Erythroblast (primary cell): ENCODE measurements at regions not wholly inside any gene's neighbourhood (a gene's known extent, or its start where the extent isn't known, plus 50 kb on each side); places are given as distances from the start of the nearest gene placed in this dataset.
"Not testable (repeated sequence)": the region's sequence is repeated elsewhere in the genome, so short reads cannot be mapped to it uniquely, and the experiment has no call there.

Source experiments
- DNase-seq, 2 experiments: peaks; one replicate each; lab custom pipeline; 2025; lab: John Stamatoyannopoulos, UW
- GATA1 ChIP-seq: IDR thresholded peaks from 2 replicates; pipeline ENCODE4 v1.6.1; 2011; ENCODE audit warnings: low read depth, mild to moderate bottlenecking, control low read depth, low read length, moderate library complexity
- POLR2A ChIP-seq: IDR thresholded peaks from 2 replicates; pipeline ENCODE4 v1.6.1; 2011; ENCODE audit warnings: mild to moderate bottlenecking, low read length

DNA sequence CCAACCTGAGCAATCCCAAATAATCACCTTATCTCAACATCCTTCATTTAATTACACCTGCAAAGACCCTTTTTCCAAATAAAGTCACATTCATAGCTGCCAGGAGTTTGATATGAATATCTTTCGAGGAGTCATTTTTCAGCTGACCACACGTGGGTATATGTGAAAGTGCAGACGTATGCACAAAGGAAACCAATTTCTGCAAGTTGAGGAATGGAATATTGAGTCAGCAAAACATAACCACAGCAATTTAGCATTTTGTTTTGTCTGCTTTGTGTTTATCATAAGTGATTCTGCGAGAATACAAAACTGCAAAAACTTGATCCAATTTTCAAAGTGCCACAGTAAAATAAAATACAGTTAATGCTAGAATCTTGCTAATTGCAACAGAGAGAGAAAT, 295.9 kb downstream of the SUCLA2 start:
- TF ChIP-seq GATA1 (no peak), POLR2A (no peak)
- DNase-seq, result no peak

DNA sequence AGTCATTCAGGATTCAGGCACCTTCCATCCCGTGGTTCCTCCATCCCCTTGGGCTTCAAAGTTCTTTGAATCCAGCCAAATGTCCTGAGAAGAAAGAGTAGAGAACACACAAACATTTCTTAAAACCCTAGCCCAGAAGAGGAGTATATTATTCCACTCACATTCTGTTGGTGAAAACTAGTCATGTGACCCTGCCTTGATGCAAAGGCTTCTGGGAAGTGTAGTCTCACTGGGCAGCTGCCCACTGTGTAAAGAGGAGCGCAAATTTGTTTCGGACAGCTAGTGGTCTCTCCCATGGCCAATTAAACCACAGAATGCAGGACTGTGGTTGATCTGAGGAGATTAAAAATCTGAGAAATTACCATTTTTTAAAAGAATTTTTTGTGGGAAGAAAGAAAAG, 304.4 kb downstream of the SUCLA2 start:
- no peak for DNase-seq
- TF ChIP-seq GATA1, result no peak
- no peak for TF ChIP-seq POLR2A

DNA sequence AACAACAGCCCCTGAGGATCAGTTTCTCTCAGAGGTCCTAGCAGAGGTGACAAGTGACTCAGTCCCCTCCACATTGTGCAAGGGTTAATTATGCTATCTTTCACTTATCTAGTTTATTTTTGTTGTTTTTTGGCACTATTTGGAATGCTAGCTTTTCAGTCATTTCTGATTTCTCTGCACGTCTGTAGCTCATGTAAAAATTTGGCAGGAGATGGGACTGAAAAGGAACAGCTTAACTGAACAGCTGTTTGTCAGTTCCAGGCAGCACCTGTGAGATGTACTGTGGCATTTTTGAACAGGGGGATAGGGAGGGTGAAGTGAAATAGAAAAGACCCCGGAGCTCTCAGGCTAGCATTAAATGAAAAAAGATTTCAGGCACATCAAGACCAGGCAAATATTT, 313.5 kb downstream of the SUCLA2 start:
- DNase-seq, result no peak
- no peak for TF ChIP-seq GATA1
- no peak for TF ChIP-seq POLR2A

DNA sequence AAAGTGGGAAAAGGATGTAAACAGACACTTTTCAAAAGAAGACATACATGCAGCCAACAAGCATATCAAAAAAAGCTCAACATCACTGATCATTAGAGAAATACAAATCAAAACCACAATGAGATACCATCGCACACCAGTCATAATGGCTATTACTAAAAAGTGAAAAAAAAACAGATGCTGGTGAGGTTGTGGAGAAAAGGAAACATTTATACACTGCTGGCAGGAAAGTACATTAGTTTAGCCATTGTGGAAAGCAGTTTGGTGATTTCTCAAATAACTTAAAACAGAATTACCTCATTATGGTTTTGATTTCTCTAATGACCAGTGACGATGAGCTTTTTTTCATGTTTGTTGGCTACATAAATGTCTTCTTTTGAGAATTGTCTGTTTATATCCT, 315.9 kb downstream of the SUCLA2 start:
- not testable (repeated sequence) for DNase-seq

DNA sequence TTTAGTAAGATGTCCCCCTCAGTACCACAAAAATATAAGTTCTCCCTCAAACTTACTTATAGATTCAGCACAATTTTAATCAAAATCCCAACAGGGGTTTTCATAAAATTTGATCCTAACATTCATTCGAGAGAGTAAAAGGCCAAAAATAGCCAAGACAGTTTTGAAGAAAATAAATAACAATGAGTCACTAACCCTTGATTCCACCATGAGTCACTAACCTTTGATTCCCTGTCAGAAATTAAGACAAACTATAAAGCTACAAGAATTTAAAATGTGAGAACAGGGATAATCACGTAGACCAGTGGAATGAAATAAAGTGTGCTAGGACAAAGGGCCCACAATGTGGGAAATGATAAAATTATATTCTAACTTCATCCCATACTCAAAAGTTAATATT, 320.3 kb downstream of the SUCLA2 start:
- no peak for DNase-seq
- TF ChIP-seq POLR2A (no peak), GATA1 (no peak)

DNA sequence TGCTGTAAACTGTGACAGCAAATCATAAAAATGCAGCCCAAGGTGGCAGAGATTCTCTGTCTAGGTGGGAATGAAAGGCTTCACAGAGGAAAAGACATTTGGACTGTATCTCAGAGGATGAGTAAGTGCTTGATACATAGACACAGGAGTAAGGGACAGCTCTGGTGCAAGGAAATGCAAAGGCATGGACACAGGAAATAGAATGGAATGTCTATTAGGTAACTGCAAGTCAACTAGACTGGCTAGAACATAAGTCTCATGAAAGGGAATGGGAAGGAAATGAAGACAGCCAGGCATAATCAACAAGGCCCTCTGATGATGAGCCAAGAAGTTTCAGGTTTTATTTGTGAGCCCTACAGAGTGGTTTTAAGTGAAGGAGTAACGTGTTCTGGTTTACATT, 321.7 kb downstream of the SUCLA2 start:
- no peak for TF ChIP-seq GATA1
- no peak for DNase-seq

DNA sequence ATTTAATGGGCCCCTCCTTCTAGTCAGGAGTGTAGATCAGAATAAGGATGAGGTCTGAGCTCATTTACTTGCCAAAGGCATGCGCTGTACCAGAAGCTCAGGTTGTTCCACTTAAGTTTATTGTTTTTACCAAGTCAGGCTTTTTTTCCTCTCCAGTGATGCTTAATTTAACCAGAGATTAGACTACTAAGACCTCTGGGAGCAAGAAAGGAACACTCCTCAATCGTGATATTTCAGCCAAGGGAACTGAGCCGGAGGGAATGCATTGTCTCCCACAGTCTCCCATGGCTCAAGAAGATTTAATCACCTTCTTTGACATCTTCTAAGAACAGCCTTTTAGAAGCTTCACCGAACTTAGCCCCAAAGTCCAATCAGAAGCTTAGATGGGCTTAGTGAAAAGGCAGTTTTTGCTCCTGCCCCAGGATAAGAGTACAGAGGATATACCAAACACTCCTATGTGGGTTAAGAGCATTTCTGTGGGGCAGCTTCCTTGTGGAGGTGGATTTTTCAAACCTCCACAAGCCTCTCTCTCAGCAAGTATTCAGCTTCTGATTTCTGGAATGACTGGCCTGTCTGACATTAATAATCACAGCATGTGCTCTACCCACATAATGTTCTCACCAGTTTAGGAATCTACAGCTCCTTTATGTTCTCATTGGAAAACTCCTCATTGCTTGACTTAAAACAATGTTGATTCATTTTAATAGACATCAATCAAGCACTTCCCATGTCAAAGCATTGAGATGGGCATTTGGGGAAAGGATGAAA, 322.7 kb downstream of the SUCLA2 start:
- TF ChIP-seq POLR2A (no peak), GATA1 (no peak)
- no peak for DNase-seq

DNA sequence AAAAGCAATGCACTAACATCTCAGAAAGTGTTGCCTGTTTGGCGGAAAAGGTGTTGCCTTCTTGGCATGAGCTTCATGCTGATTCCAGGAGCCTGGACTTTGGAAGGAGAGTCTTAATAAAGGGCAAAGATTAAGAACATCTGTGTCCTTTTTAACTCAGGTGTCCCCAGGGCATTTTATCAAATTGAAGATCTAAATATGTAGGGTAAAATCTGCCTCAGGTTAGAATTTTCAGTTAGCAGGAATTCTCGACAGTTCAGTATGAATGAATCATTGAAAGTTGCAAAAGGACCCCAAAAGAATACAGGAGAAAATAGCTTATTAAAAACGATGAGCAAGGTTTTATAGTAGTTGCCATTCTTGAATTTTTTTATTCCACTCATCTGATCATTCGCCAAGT, 325.2 kb downstream of the SUCLA2 start:
- no peak for DNase-seq
- TF ChIP-seq GATA1 (no peak), POLR2A (no peak)

DNA sequence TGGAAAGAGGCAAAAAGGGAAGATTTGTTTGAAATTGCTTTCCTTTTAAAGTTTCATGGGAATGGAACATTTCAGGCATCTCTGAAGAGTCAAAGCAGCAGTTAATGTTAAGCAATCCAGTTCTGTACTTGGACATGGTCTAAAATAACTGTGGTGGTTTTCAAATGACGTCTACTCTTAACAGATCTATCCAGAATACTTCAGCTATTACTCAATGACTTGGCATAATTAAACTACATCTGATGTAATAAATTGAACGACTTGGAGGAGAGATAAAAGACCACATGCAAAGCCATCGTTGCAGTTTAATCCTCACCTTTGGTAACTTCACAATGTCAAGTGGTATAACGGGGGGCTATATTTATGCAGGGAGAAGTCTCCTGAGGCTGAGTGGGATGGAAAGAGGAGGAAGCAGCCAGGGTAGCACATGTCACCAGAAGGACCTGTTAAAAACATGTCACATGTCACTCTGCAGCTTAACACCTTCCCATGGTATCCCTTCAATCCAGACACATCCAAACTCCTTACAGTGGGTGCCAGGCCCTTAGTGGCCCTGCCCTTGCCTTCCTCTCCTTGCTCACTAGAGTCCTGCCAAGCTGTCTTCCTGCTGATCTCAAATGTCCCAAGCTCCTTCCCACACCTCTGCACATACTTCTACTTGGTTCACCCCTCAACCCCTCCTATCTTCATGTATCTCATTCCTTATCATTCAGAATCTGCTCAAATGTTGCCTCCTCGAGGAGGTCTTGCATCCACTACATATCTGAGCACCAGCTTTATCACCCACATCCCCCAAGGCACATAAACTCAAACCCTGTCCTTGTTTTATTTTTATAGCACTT, 327.8 kb downstream of the SUCLA2 start:
- TF ChIP-seq POLR2A, result no peak
- no peak for DNase-seq

DNA sequence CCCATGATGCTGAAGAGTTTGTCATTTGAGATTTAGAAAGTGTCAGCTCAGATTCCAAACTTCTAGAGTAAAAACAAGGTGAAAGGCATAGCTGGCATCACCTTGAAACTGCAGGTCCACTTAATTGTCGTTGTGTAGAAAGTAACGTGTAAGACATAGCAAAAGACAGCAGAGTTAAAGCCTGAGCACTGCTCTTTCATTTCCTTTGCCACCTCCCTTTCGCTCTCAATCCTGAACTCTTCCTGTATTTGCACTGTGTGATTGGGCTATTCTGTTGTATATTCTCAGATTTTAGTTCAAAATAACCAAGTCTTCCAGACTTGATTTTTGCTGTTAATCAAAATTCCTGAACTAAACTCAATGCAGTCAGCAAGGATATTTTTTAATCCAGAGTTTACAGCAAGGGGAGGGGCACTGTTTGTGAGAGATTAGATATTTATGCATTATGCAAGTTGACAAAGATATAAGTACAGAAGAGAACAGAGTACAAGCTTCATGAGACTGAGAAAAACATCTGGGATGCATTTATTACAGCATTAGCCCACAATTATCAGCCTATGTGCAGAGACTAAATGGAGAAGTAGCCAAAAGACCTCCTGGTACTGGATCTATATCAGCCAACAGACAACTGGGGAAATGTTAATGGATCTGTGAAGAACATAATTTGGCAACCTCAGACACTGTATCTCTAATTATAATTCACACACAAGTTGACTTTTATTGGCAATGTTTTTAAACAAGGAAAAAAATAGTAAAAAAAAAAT, 328.6 kb downstream of the SUCLA2 start:
- TF ChIP-seq POLR2A (no peak), GATA1 (no peak)
- no peak for DNase-seq

DNA sequence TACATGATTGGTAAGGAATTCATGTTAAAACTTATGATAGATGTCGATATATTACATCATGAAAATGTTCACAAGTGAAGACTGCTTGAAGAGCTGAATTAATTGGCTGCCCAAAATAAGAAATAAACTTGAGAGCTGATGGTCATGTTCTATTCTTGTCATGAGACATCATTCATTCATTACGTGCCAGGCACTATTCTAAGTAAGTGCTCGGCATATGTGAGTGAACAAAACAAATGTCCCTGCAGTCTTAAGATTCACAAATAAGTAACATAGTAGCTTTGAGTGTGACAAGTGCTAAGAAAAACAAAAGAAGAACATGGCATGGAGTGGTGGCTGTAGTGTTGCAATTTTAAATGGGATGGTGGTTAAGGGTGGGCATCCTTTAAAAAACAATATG, 329.3 kb downstream of the SUCLA2 start:
- DNase-seq, result no peak
- TF ChIP-seq GATA1 (no peak), POLR2A (no peak)

DNA sequence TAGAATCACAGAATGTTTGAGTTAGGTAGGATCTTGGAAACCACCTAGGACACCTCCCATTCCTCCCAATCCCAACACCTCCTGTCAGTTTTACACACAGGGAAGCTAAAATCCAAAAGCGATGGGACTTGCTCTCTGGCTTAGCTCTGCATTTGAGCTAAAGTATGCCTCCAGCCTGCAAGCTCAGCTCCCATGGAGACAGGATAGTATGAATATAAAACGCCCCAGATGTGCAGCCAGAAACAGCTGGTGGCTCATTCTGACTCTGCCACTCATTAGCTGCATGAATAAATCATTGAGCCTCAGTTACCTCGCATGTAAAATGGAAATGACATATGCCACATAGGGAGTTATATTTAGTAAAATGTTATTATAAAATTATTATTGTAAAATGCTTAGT, 336.0 kb downstream of the SUCLA2 start:
- DNase-seq, result no peak
- TF ChIP-seq POLR2A (no peak), GATA1 (no peak)

DNA sequence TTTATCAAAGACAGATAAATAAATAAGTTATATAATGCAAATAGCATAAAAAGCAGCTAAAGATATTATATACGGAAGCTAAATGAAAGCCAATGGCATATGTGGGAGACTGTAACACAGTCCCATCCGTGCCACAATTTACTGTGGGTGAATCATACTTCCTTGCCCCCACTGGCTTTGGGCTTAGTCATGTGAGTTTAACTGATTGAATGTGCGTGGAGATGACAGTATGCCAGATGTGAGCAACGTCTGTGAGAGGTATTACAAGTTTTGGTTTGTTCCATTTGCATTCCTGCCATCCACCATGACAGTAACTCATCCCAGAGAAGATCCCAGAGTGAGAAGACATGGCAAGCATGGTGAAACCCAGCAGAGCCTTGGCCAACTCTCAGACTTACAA, 340.0 kb downstream of the SUCLA2 start:
- TF ChIP-seq POLR2A (no peak), GATA1 (no peak)

DNA sequence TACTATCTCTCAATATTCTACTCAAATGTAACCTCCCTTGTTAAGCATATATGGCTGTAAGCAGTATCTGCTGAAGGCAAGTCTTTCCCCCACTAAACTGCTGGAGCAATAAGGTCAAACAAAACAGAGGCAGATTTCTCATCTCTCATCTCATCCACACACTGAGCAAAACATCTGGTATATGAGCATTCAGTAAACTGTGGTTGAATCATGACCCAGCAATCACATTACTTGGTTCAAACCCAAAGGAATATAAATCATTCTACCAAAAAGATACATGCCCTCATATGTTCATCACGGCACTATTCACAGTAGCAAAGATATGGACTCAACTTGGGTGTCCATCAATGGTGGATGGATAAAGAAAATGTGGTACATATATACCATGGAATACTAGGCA, 344.4 kb downstream of the SUCLA2 start:
- no peak for TF ChIP-seq GATA1
- no peak for TF ChIP-seq POLR2A

More for the DNA sequence above, 340.0 kb downstream of the SUCLA2 start:
- no peak for DNase-seq

DNA sequence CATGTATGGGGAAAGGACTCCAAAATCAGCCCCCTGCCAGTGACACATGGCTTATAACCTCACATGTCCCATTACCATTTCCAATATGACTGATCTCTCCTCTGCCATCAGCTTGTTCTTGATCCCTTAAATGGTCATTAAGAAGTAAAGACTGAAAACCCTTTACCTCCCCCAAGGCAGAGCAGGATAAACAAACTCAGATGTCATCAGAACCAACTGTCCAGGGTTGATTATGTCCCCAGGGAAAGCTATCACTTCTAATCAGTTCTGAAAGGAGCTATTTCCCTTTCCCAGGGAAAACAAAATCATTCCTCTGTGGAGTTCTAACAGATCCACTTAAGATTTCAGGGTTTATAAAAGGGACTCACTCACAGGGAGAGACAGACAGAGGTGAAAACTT, 350.9 kb downstream of the SUCLA2 start:
- no peak for DNase-seq
- TF ChIP-seq POLR2A (no peak), GATA1 (no peak)

More for the DNA sequence above, 344.4 kb downstream of the SUCLA2 start:
- DNase-seq, result no peak
